HG02610 (cell line): ENCODE measurements at regions not wholly inside any gene's neighbourhood (a gene's known extent, or its start where the extent isn't known, plus 50 kb on each side); places are given as distances from the start of the nearest gene placed in this dataset.
"Not testable (repeated sequence)": the region's sequence is repeated elsewhere in the genome, so short reads cannot be mapped to it uniquely, and the experiment has no call there.

Experiments used
- ATAC-seq: cut with Tn5 transposase; IDR thresholded peaks from one replicate; pipeline ENCODE4 v1.9.1; 2021; ENCODE audit warnings: mild to moderate bottlenecking, moderate library complexity; ENCODE audit not compliant: unreplicated experiment

- no peak for ATAC-seq
Measured at GRCh38 chr20:50325215-50325614, 134.6 kb downstream of the CEBPB start.

- ATAC-seq, result no peak
Measured at GRCh38 chr20:50325651-50326050, 135.0 kb downstream of the CEBPB start.

- no peak for ATAC-seq
Measured at GRCh38 chr20:50327666-50328065, 137.0 kb downstream of the CEBPB start.

- no peak for ATAC-seq
Measured at GRCh38 chr20:50328222-50328979, 137.8 kb downstream of the CEBPB start.

GRCh38 chr20:50328996-50329898 lies 138.6 kb downstream of the CEBPB start:
- no peak for ATAC-seq

GRCh38 chr20:50329981-50330503 lies 139.4 kb downstream of the CEBPB start:
- ATAC-seq, result no peak

GRCh38 chr20:50330504-50331313 lies 140.1 kb downstream of the CEBPB start:
- no peak for ATAC-seq

GRCh38 chr20:50331469-50332363 lies 141.1 kb downstream of the CEBPB start:
- no peak for ATAC-seq

- no peak for ATAC-seq
Measured at GRCh38 chr20:50332491-50332980, 141.9 kb downstream of the CEBPB start.

GRCh38 chr20:50333131-50333670 lies 142.6 kb downstream of the CEBPB start:
- ATAC-seq, result no peak

- no peak for ATAC-seq
Measured at GRCh38 chr20:50333812-50334211, 143.2 kb downstream of the CEBPB start.

GRCh38 chr20:50334512-50334911 lies 143.9 kb downstream of the CEBPB start:
- ATAC-seq, result not testable (repeated sequence)

- ATAC-seq, result no peak
Measured at GRCh38 chr20:50335105-50335504, 144.5 kb downstream of the CEBPB start.

- no peak for ATAC-seq
Measured at GRCh38 chr20:50335866-50336265, 145.2 kb downstream of the CEBPB start.

- ATAC-seq, result no peak
Measured at GRCh38 chr20:50336661-50337060, 146.0 kb downstream of the CEBPB start.

- ATAC-seq, result no peak
Measured at GRCh38 chr20:50337521-50338466, 147.2 kb downstream of the CEBPB start.

GRCh38 chr20:50338479-50339391 lies 148.1 kb downstream of the CEBPB start:
- ATAC-seq, result peak; percentile 73
